SK-N-SH treated with all-trans-retinoic acid at 6 μM for 48 hours (cell line): ENCODE measurements at regions not wholly inside any gene's neighbourhood (a gene's known extent, or its start where the extent isn't known, plus 50 kb on each side); places are given as distances from the start of the nearest gene placed in this dataset.

Experiments
- ARNTL ChIP-seq: fragments of 450-650 bp; formaldehyde crosslinking; IDR thresholded peaks from 2 replicates; pipeline ENCODE4 v1.5.0; 2020; ENCODE audit warnings: low read depth, mild to moderate bottlenecking, moderate library complexity, borderline replicate concordance
- ESRRG ChIP-seq: fragments of 250-450 bp; sonication (Bioruptor Pico); IDR thresholded peaks from 2 replicates; pipeline ENCODE4 v1.6.1; 2021; ENCODE audit warnings: mild to moderate bottlenecking
- ISL1 ChIP-seq: fragments of 250-450 bp; sonication (Bioruptor Pico); IDR thresholded peaks from 2 replicates; pipeline ENCODE4 v2.1.2; 2022; ENCODE audit warnings: mild to moderate bottlenecking, moderate library complexity
- PPARA ChIP-seq: fragments of 250-450 bp; sonication (Bioruptor Pico); IDR thresholded peaks from 2 replicates; pipeline ENCODE4 v1.5.0; 2020; ENCODE audit warnings: mild to moderate bottlenecking, borderline replicate concordance
- RARB ChIP-seq: fragments of 250-450 bp; sonication (Bioruptor Pico); IDR thresholded peaks from 2 replicates; pipeline ENCODE4 v1.8.0; 2021; ENCODE audit warnings: mild to moderate bottlenecking, moderate library complexity
- SNAI2 ChIP-seq: fragments of 250-450 bp; sonication (Bioruptor Pico); IDR thresholded peaks from 2 replicates; pipeline ENCODE4 v1.5.0; 2020; ENCODE audit warnings: mild to moderate bottlenecking, moderate library complexity
- ZFP3 ChIP-seq: fragments of 250-450 bp; sonication (Bioruptor Pico); IDR thresholded peaks from 2 replicates; pipeline ENCODE4 v1.5.0; 2020; ENCODE audit warnings: mild to moderate bottlenecking, moderate library complexity
- ZFP30 ChIP-seq: fragments of 450-650 bp; formaldehyde crosslinking; IDR thresholded peaks from 2 replicates; pipeline ENCODE4 v1.5.0; 2022; ENCODE audit warnings: mild to moderate bottlenecking, moderate library complexity
- ZNF565 ChIP-seq: fragments of 450-650 bp; formaldehyde crosslinking; conservative IDR thresholded peaks from 2 replicates; pipeline ENCODE4 v1.5.0; 2020; ENCODE audit warnings: low read depth, mild to moderate bottlenecking, moderate library complexity
- ZNF70 ChIP-seq: fragments of 450-650 bp; formaldehyde crosslinking; IDR thresholded peaks from 2 replicates; pipeline ENCODE4 v1.5.0; 2020; ENCODE audit warnings: mild to moderate bottlenecking, moderate library complexity
- ZNF8 ChIP-seq: fragments of 450-650 bp; formaldehyde crosslinking; IDR thresholded peaks from 2 replicates; pipeline ENCODE4 v1.5.0; 2020; ENCODE audit warnings: mild to moderate bottlenecking, moderate library complexity
- TF ChIP-seq, protein P1 (sequence below): fragments of 250-450 bp; sonication (Bioruptor Pico); IDR thresholded peaks from 2 replicates; pipeline ENCODE4 v1.8.0; 2020; ENCODE audit warnings: mild to moderate bottlenecking, moderate library complexity, borderline replicate concordance
- TF ChIP-seq, protein P2 (sequence below): fragments of 250-450 bp; sonication (Bioruptor Pico); IDR thresholded peaks from 2 replicates; pipeline ENCODE4 v1.5.1; 2021; ENCODE audit warnings: mild to moderate bottlenecking, moderate library complexity
- TF ChIP-seq, protein P3 (sequence below): fragments of 250-450 bp; sonication (Bioruptor Pico); IDR thresholded peaks from 2 replicates; pipeline ENCODE4 v1.5.1; 2020; ENCODE audit warnings: low read depth, mild to moderate bottlenecking, moderate library complexity

DNA sequence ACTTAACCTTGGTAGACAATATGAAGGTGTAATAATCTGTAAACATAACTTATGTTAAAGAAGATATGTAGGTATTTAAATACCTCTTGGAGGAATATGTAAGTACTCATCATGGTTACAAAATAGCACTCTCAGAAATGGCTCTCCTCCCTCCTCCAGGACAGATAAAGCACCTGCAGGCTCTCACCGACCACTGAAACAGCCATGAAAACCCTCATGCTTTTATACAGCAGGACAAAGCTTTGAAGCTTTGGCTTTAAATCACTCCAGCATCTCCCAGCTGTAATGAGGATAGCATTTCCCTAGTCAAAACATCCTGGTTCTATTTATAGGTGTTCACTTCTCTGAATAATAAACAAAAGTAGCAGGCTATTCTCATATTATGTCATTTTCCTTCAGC, 69.1 kb upstream of the PMFBP1 start:
- TF ChIP-seq ZNF70 (CRISPR knock-in tag) = no peak
- TF ChIP-seq, protein P1, sequence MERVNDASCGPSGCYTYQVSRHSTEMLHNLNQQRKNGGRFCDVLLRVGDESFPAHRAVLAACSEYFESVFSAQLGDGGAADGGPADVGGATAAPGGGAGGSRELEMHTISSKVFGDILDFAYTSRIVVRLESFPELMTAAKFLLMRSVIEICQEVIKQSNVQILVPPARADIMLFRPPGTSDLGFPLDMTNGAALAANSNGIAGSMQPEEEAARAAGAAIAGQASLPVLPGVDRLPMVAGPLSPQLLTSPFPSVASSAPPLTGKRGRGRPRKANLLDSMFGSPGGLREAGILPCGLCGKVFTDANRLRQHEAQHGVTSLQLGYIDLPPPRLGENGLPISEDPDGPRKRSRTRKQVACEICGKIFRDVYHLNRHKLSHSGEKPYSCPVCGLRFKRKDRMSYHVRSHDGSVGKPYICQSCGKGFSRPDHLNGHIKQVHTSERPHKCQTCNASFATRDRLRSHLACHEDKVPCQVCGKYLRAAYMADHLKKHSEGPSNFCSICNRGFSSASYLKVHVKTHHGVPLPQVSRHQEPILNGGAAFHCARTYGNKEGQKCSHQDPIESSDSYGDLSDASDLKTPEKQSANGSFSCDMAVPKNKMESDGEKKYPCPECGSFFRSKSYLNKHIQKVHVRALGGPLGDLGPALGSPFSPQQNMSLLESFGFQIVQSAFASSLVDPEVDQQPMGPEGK (CRISPR knock-in tag) = no peak
- TF ChIP-seq RARB (CRISPR knock-in tag) = no peak
- TF ChIP-seq, protein P2, sequence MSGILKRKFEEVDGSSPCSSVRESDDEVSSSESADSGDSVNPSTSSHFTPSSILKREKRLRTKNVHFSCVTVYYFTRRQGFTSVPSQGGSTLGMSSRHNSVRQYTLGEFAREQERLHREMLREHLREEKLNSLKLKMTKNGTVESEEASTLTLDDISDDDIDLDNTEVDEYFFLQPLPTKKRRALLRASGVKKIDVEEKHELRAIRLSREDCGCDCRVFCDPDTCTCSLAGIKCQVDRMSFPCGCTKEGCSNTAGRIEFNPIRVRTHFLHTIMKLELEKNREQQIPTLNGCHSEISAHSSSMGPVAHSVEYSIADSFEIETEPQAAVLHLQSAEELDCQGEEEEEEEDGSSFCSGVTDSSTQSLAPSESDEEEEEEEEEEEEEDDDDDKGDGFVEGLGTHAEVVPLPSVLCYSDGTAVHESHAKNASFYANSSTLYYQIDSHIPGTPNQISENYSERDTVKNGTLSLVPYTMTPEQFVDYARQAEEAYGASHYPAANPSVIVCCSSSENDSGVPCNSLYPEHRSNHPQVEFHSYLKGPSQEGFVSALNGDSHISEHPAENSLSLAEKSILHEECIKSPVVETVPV (CRISPR knock-in tag) = no peak
- no peak for TF ChIP-seq ZFP30
- no peak for TF ChIP-seq ARNTL (CRISPR knock-in tag)
- no peak for TF ChIP-seq ISL1 (CRISPR knock-in tag)
- no peak for TF ChIP-seq PPARA (CRISPR knock-in tag)
- no peak for TF ChIP-seq SNAI2
- TF ChIP-seq ZNF8 = no peak
- no peak for TF ChIP-seq ESRRG (CRISPR knock-in tag)
- TF ChIP-seq ZNF565 (CRISPR knock-in tag) = no peak
- TF ChIP-seq, protein P3, sequence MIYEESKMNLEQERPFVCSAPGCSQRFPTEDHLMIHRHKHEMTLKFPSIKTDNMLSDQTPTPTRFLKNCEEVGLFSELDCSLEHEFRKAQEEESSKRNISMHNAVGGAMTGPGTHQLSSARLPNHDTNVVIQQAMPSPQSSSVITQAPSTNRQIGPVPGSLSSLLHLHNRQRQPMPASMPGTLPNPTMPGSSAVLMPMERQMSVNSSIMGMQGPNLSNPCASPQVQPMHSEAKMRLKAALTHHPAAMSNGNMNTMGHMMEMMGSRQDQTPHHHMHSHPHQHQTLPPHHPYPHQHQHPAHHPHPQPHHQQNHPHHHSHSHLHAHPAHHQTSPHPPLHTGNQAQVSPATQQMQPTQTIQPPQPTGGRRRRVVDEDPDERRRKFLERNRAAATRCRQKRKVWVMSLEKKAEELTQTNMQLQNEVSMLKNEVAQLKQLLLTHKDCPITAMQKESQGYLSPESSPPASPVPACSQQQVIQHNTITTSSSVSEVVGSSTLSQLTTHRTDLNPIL (CRISPR knock-in tag) = no peak
- TF ChIP-seq ZFP3 = no peak
